ENCODE measurements at regions not wholly inside any gene's neighbourhood (a gene's known extent, or its start where the extent isn't known, plus 50 kb on each side); places are given as distances from the start of the nearest gene placed in this dataset.

DNA sequence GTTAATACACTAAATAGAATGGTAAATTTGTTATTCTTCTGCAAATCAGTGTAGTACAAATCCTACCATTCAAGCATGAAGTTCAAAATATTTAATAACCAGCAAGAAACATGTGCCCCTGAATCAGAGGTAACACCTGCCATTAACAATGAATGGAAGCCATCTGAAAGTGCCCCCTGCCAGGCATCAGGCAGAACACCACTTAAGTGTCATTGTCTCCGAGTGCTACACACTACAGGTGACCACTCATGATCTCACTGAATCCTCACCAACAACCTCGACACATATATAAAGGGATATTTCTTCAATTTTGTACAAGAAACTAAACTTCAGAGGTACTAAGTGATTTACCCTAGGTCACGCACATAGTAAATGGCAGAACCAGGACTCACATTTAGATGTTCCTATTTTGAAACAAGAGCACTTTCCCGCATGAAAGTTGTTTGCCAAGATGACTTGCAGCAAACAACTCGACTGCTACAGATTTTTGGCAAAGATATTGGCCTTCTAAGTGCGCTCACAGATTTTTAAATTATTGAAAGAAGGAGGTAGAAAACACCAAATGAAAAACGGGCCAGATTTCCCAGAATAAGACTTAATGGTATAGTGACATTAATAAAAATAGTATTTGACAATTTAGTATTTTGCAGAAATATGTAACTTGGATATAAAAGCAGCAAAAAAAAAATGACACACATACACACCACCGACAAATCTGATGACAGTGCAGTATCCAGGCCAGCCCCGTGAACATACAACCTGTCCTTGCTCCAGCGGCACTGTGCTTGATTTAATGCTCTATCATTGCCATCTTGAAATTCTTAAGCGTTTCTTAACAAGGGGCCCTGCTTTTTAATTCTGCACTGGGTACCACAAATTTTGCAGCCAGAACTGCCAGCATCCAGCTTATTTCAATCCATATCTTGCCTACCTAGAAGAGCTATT lies 274.5 kb downstream of the ALDH8A1 start:
- no peaks in the 10 kb centered on the region for H3K9me2 ChIP-seq (replicated peaks; ENCODE audit: insufficient read depth, low read length)
- no peaks in the 10 kb centered on the region for H3K9me3 ChIP-seq (ENCODE audit: low read length)
- H3K27me3 ChIP-seq (ENCODE audit: low read length) = no peaks in the 10 kb centered on the region
- no peak overlapping the region for H3K27ac ChIP-seq (ENCODE audit: low read length)
- no peak overlapping the region for H3K9ac ChIP-seq (ENCODE audit: low read length)
- H2AFZ ChIP-seq (ENCODE audit: low read length) = no peak overlapping the region
- H3K36me3 ChIP-seq (ENCODE audit: insufficient read depth, low read length) = no peaks in the 10 kb centered on the region
- H4K20me1 ChIP-seq (ENCODE audit: insufficient read depth, low read depth, low read length) = no peaks in the 10 kb centered on the region
- no peaks in the 10 kb centered on the region for H3K4me1 ChIP-seq (ENCODE audit: low read length)
- no peak for DNase-seq
- no peak overlapping the region for H3K4me2 ChIP-seq (ENCODE audit: low read depth, low read length, poor library complexity, severe bottlenecking)
- no peak overlapping the region for H3K4me3 ChIP-seq (ENCODE audit: low read length)
- no peaks in the 10 kb centered on the region for H3K79me2 ChIP-seq (ENCODE audit: low read length)

DNA sequence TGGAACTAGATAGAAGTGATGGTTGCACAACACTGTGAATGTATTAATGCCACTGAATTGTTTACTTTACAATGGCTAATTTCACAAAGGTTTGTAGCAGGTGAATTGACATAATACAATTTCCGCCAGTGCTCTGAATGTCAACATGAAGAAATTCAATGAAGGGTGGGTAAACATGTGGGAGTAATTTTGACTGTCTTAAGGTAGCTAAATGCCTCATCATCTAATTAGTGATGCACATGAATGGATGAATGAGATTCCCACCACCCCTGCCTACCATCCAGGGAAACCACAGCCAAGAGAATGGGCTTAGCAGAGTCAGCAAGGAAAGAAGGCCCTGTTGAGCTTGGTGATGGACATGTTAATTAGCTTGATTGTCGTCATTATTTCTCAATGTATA lies 275.3 kb downstream of the ALDH8A1 start:
- H3K9ac ChIP-seq (ENCODE audit: low read length) = no peak overlapping the region
- no peak overlapping the region for H3K27ac ChIP-seq (ENCODE audit: low read length)
- H2AFZ ChIP-seq (ENCODE audit: low read length) = no peak overlapping the region
- no peak overlapping the region for H3K4me2 ChIP-seq (ENCODE audit: low read depth, low read length, poor library complexity, severe bottlenecking)
- no peak overlapping the region for H3K4me3 ChIP-seq (ENCODE audit: low read length)
- no peaks in the 10 kb centered on the region for H3K9me3 ChIP-seq (ENCODE audit: low read length)
- H3K9me2 ChIP-seq (replicated peaks; ENCODE audit: insufficient read depth, low read length) = no peaks in the 10 kb centered on the region
- H3K27me3 ChIP-seq (ENCODE audit: low read length) = no peaks in the 10 kb centered on the region
- DNase-seq = no peak
- no peaks in the 10 kb centered on the region for H3K36me3 ChIP-seq (ENCODE audit: insufficient read depth, low read length)
- no peaks in the 10 kb centered on the region for H3K4me1 ChIP-seq (ENCODE audit: low read length)
- H3K79me2 ChIP-seq (ENCODE audit: low read length) = no peaks in the 10 kb centered on the region
- H4K20me1 ChIP-seq (ENCODE audit: insufficient read depth, low read depth, low read length) = no peaks in the 10 kb centered on the region

DNA sequence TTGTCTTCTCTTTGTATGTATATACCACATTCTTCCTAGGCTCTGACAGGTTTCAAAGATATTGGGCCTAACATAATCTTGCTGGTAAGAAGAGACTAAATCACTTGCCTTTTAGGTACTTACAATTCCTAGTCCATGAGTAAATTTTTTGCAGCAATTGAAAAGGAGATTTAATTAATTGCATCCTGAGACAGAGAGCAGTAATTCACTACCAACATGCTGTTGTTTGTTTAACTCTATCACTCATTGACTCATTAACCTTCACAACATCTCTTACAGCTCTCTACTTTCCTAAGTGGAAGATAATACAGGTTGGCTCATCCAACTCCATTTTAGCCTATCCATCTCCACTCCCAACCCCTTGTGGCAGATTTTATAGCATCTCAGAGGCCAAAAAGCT lies 280.4 kb downstream of the ALDH8A1 start:
- H3K9me3 ChIP-seq (ENCODE audit: low read length) = no peaks in the 10 kb centered on the region
- no peaks in the 10 kb centered on the region for H3K9me2 ChIP-seq (replicated peaks; ENCODE audit: insufficient read depth, low read length)
- H3K79me2 ChIP-seq (ENCODE audit: low read length) = no peaks in the 10 kb centered on the region
- H4K20me1 ChIP-seq (ENCODE audit: insufficient read depth, low read depth, low read length) = no peaks in the 10 kb centered on the region
- H3K36me3 ChIP-seq (ENCODE audit: insufficient read depth, low read length) = no peaks in the 10 kb centered on the region
- no peak overlapping the region for H2AFZ ChIP-seq (ENCODE audit: low read length)
- H3K4me2 ChIP-seq (ENCODE audit: low read depth, low read length, poor library complexity, severe bottlenecking) = no peak overlapping the region
- no peaks in the 10 kb centered on the region for H3K4me1 ChIP-seq (ENCODE audit: low read length)
- no peaks in the 10 kb centered on the region for H3K27me3 ChIP-seq (ENCODE audit: low read length)
- no peak overlapping the region for H3K9ac ChIP-seq (ENCODE audit: low read length)
- H3K4me3 ChIP-seq (ENCODE audit: low read length) = no peak overlapping the region
- no peak for DNase-seq
- no peak overlapping the region for H3K27ac ChIP-seq (ENCODE audit: low read length)

DNA sequence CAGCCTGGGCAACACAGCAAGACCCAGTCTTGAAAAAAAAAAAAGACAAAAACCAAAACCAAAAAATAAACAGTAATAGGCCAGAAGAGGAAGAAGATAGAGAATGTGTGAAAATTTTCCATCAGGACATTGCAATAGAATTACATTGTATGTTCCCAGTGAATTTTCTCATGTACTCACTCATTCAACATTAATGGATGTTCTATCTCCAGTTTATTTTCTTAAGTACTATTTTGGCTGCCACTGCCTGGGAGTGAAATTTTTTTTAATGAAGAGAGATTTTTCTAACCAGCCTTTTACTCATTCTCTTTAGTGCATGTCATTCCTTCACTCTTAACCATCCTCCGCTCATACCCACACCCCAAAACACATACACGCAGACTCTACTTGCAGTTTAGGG lies 282.8 kb downstream of the ALDH8A1 start:
- H4K20me1 ChIP-seq (ENCODE audit: insufficient read depth, low read depth, low read length) = no peaks in the 10 kb centered on the region
- H3K4me2 ChIP-seq (ENCODE audit: low read depth, low read length, poor library complexity, severe bottlenecking) = no peak overlapping the region
- H3K27ac ChIP-seq (ENCODE audit: low read length) = no peak overlapping the region
- no peaks in the 10 kb centered on the region for H3K79me2 ChIP-seq (ENCODE audit: low read length)
- H3K4me3 ChIP-seq (ENCODE audit: low read length) = no peak overlapping the region
- no peaks in the 10 kb centered on the region for H3K4me1 ChIP-seq (ENCODE audit: low read length)
- H3K36me3 ChIP-seq (ENCODE audit: insufficient read depth, low read length) = no peaks in the 10 kb centered on the region
- H3K9me2 ChIP-seq (replicated peaks; ENCODE audit: insufficient read depth, low read length) = no peaks in the 10 kb centered on the region
- H2AFZ ChIP-seq (ENCODE audit: low read length) = no peak overlapping the region
- H3K27me3 ChIP-seq (ENCODE audit: low read length) = no peaks in the 10 kb centered on the region
- DNase-seq = no peak
- no peak overlapping the region for H3K9ac ChIP-seq (ENCODE audit: low read length)
- no peaks in the 10 kb centered on the region for H3K9me3 ChIP-seq (ENCODE audit: low read length)

DNA sequence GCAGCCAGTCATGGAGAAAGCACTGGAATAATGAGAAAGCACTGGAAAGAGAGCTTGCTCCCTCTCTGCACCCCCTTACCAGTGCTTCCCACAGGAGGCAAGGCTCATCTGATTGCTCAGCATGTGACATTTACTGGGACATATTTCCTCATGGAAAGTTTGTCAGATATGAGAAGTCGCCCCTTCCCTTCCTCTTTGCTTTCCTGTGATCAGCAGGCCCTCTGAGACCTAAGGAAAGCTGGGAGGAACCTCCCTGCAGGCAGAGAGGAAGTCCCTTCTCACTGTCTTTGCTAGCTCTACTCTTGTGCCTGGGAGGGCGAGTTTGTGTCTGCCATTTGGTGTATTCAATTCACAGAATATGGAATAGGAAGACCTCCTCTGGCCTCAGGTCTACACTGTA lies 283.8 kb downstream of the ALDH8A1 start:
- Histone ChIP-seq H2AFZ (ENCODE audit: low read length) (no peak overlapping the region), H3K27ac (ENCODE audit: low read length) (no peak overlapping the region), H3K4me1 (ENCODE audit: low read length) (no peaks in the 10 kb centered on the region), H3K4me2 (ENCODE audit: low read depth, low read length, poor library complexity, severe bottlenecking) (no peak overlapping the region), H3K27me3 (ENCODE audit: low read length) (no peaks in the 10 kb centered on the region), H3K9me3 (ENCODE audit: low read length) (no peaks in the 10 kb centered on the region), H3K36me3 (ENCODE audit: insufficient read depth, low read length) (no peaks in the 10 kb centered on the region), H3K9ac (ENCODE audit: low read length) (no peak overlapping the region), H3K79me2 (ENCODE audit: low read length) (no peaks in the 10 kb centered on the region), H3K9me2 (replicated peaks; ENCODE audit: insufficient read depth, low read length) (no peaks in the 10 kb centered on the region), H3K4me3 (ENCODE audit: low read length) (no peak overlapping the region), H4K20me1 (ENCODE audit: insufficient read depth, low read depth, low read length) (no peaks in the 10 kb centered on the region)
- DNase-seq = no peak

DNA sequence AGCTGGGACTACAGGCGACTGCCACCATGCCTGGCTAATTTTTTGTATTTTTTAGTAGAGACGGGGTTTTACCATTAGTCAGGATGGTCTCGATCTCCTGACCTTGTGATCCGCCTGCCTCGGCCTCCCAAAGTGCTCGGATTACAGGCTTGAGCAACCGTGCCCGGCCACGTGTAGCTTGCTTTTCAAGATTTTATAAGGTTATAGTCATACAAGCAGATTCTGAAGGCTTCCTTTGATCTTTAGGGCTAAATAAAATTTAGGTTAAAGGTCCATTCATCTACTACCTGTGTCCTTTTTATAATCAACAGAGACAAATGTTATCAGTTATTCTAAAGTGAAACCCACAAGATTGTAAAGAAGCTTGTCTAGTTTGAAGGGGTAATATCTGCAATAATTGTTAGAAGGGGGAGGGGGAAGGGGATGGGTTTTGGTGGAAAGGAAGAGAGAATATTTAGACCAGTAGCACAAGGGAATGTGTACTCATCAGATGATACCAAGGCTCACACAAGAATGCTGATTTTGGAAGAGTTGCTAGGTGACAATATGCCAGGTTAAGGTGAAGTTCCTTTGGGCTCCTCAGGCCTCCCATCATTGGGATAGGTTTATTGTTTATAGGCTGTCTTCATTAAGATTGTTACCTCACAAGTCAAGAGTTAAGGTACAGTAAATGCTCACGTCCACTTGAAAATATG lies 284.7 kb downstream of the ALDH8A1 start:
- no peaks in the 10 kb centered on the region for H3K4me1 ChIP-seq (ENCODE audit: low read length)
- H3K27me3 ChIP-seq (ENCODE audit: low read length) = no peaks in the 10 kb centered on the region
- no peak overlapping the region for H3K4me3 ChIP-seq (ENCODE audit: low read length)
- H3K9me3 ChIP-seq (ENCODE audit: low read length) = no peaks in the 10 kb centered on the region
- H4K20me1 ChIP-seq (ENCODE audit: insufficient read depth, low read depth, low read length) = no peaks in the 10 kb centered on the region
- no peaks in the 10 kb centered on the region for H3K9me2 ChIP-seq (replicated peaks; ENCODE audit: insufficient read depth, low read length)
- DNase-seq = no peak
- no peak overlapping the region for H2AFZ ChIP-seq (ENCODE audit: low read length)
- no peaks in the 10 kb centered on the region for H3K79me2 ChIP-seq (ENCODE audit: low read length)
- no peaks in the 10 kb centered on the region for H3K36me3 ChIP-seq (ENCODE audit: insufficient read depth, low read length)
- no peak overlapping the region for H3K4me2 ChIP-seq (ENCODE audit: low read depth, low read length, poor library complexity, severe bottlenecking)
- H3K27ac ChIP-seq (ENCODE audit: low read length) = no peak overlapping the region
- H3K9ac ChIP-seq (ENCODE audit: low read length) = no peak overlapping the region

DNA sequence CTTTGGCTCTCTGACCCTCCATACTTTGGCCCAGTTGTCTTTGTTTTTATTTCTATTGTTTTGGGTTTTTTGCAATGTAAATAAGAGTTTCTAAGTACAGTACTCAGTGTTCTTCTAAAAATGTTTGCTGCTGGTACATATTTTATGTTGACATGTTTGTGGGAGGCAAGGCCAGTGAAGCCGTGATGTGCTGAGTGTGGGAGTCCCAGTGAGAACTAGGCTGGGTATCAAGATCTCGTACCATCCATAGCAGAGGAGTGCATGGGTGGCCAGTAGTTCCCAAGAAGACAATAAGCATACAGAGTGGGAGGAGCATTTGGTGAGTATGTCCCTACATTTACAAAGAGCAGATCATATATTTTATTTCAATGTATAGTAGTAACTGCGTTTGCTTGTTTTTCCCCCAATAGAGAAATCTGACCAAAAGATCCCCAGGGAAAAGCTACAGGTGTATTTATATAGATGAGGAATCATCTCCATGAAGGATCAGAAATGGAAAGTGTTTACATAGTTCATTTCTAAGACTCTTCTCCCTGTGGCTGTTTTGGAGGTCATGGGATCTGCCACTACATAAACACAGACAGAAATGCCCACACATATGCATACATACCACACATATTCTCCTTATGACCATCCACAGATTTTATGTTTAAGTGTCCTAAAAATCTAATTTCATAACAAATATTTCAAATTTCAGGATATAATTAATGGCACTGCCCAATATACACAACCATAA lies 285.9 kb downstream of the ALDH8A1 start:
- Histone ChIP-seq H2AFZ (ENCODE audit: low read length) (no peak overlapping the region), H3K4me3 (ENCODE audit: low read length) (no peak overlapping the region), H3K27me3 (ENCODE audit: low read length) (no peaks in the 10 kb centered on the region), H4K20me1 (ENCODE audit: insufficient read depth, low read depth, low read length) (no peaks in the 10 kb centered on the region), H3K36me3 (ENCODE audit: insufficient read depth, low read length) (no peaks in the 10 kb centered on the region), H3K27ac (ENCODE audit: low read length) (no peak overlapping the region), H3K79me2 (ENCODE audit: low read length) (no peaks in the 10 kb centered on the region), H3K4me1 (ENCODE audit: low read length) (no peaks in the 10 kb centered on the region), H3K9me2 (replicated peaks; ENCODE audit: insufficient read depth, low read length) (no peaks in the 10 kb centered on the region), H3K4me2 (ENCODE audit: low read depth, low read length, poor library complexity, severe bottlenecking) (no peak overlapping the region), H3K9ac (ENCODE audit: low read length) (no peak overlapping the region), H3K9me3 (ENCODE audit: low read length) (no peaks in the 10 kb centered on the region)
- no peak for DNase-seq

DNA sequence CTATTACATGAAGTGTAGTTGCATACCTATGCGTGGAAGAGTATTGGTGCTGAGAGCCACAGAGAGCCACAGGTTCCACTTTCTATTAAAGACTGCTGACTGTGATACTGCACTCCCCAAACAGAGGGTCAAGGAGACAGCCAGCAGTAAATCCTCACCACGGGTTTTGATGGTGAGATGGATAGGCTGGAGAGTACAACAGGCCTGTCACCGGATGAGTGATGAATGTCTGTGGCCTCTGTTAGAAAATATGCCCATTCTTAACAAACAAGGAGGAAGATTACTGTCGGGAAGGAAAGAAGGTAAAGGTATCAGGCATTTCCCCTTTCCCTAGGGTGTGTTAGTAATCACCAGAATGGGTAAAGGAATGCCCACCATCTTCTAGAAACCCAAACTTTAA lies 286.5 kb downstream of the ALDH8A1 start:
- H3K4me1 ChIP-seq (ENCODE audit: low read length) = no peaks in the 10 kb centered on the region
- no peaks in the 10 kb centered on the region for H3K27me3 ChIP-seq (ENCODE audit: low read length)
- no peak overlapping the region for H3K4me2 ChIP-seq (ENCODE audit: low read depth, low read length, poor library complexity, severe bottlenecking)
- H2AFZ ChIP-seq (ENCODE audit: low read length) = no peak overlapping the region
- H3K36me3 ChIP-seq (ENCODE audit: insufficient read depth, low read length) = no peaks in the 10 kb centered on the region
- H3K9me3 ChIP-seq (ENCODE audit: low read length) = no peaks in the 10 kb centered on the region
- H3K27ac ChIP-seq (ENCODE audit: low read length) = no peak overlapping the region
- no peak overlapping the region for H3K9ac ChIP-seq (ENCODE audit: low read length)
- no peaks in the 10 kb centered on the region for H3K79me2 ChIP-seq (ENCODE audit: low read length)
- no peak overlapping the region for H3K4me3 ChIP-seq (ENCODE audit: low read length)
- no peaks in the 10 kb centered on the region for H4K20me1 ChIP-seq (ENCODE audit: insufficient read depth, low read depth, low read length)
- no peaks in the 10 kb centered on the region for H3K9me2 ChIP-seq (replicated peaks; ENCODE audit: insufficient read depth, low read length)
- no peak for DNase-seq

Data from Karpas-422 (cell line).